WTC11 (cell line): ENCODE measurements at regions not wholly inside any gene's neighbourhood (a gene's known extent, or its start where the extent isn't known, plus 50 kb on each side); places are given as distances from the start of the nearest gene placed in this dataset.

Experiments used
- ATAC-seq: fragments of 200-7000 bp; cut with Tn5 transposase; 2 replicates; pipeline ENCODE4 v1.10.0; 2021; ENCODE audit warnings: mild to moderate bottlenecking, moderate library complexity
- CTCF ChIA-PET: fragments of 300-600 bp; sonication (Branson Sonifier 250); formaldehyde crosslinking; loops from one replicate; lab custom pipeline; 2021; ENCODE audit warnings: antibody characterized with exemption; lab: Charles Lee
- POLR2A ChIA-PET: fragments of 350-600 bp; sonication (Branson Sonifier 250); formaldehyde crosslinking; loops from one replicate; lab custom pipeline; 2021; ENCODE audit warnings: antibody characterized with exemption; lab: Charles Lee
- DNase-seq: peaks from one replicate; pipeline ENCODE4 v3.0.0; 2021; ENCODE audit warnings: low spot score
- H3K27ac Mint-ChIP-seq: 2 replicates; pipeline ENCODE4 v1.8.0; 2021; ENCODE audit warnings: mixed read lengths
- H3K27me3 Mint-ChIP-seq: 2 replicates; pipeline ENCODE4 v1.8.0; 2021; ENCODE audit warnings: low read depth, mild to moderate bottlenecking, moderate library complexity, mixed read lengths
- H3K36me3 Mint-ChIP-seq: 2 replicates; pipeline ENCODE4 v1.8.0; 2021; ENCODE audit warnings: mixed read lengths
- H3K4me1 Mint-ChIP-seq: 2 replicates; pipeline ENCODE4 v1.8.0; 2022; ENCODE audit warnings: mixed read lengths
- H3K4me3 Mint-ChIP-seq: 2 replicates; pipeline ENCODE4 v1.8.0; 2021; ENCODE audit warnings: mild to moderate bottlenecking, moderate library complexity, mixed read lengths
- H3K9me3 Mint-ChIP-seq: 2 replicates; pipeline ENCODE4 v1.8.0; 2021; ENCODE audit warnings: mixed read lengths
- ATF6 ChIP-seq: sonication (generic); formaldehyde crosslinking; IDR thresholded peaks from 2 replicates; pipeline ENCODE4 v1.8.1; 2023; ENCODE audit warnings: mild to moderate bottlenecking, missing genetic modification reagents
- CDX4 ChIP-seq: fragments of 250-450 bp; sonication (Bioruptor Pico); IDR thresholded peaks from 2 replicates; pipeline ENCODE4 v1.9.0; 2021; ENCODE audit warnings: moderate library complexity, mild to moderate bottlenecking, inconsistent platforms, borderline replicate concordance
- CTCF ChIP-seq: fragments of 200-600 bp; IDR thresholded peaks from 2 replicates; pipeline ENCODE4 v1.8.0; 2022; ENCODE audit warnings: antibody characterized with exemption
- E2F5 ChIP-seq: sonication (generic); formaldehyde crosslinking; IDR thresholded peaks from 2 replicates; pipeline ENCODE4 v1.8.1; 2022; ENCODE audit warnings: mild to moderate bottlenecking, moderate library complexity, missing genetic modification reagents
- FOXP4 ChIP-seq: sonication (generic); formaldehyde crosslinking; IDR thresholded peaks from 2 replicates; pipeline ENCODE4 v1.8.0; 2022; ENCODE audit warnings: mild to moderate bottlenecking, missing genetic modification reagents
- GRHL2 ChIP-seq: fragments of 250-450 bp; sonication (Bioruptor Pico); IDR thresholded peaks from 2 replicates; pipeline ENCODE4 v1.8.0; 2022; ENCODE audit warnings: mild to moderate bottlenecking, moderate library complexity; ENCODE audit not compliant: insufficient replicate concordance, severe bottlenecking
- HMGXB4 ChIP-seq: sonication (generic); formaldehyde crosslinking; IDR thresholded peaks from 2 replicates; pipeline ENCODE4 v1.8.1; 2023; ENCODE audit warnings: mild to moderate bottlenecking, moderate library complexity, missing genetic modification reagents
- NFE2L1 ChIP-seq: sonication (generic); formaldehyde crosslinking; IDR thresholded peaks from 2 replicates; pipeline ENCODE4 v1.8.1; 2023; ENCODE audit warnings: missing genetic modification reagents
- NR1H2 ChIP-seq: sonication (generic); formaldehyde crosslinking; IDR thresholded peaks from 2 replicates; pipeline ENCODE4 v1.9.0; 2021; ENCODE audit warnings: mild to moderate bottlenecking, moderate library complexity, missing genetic modification reagents
- NR3C1 ChIP-seq: sonication (generic); formaldehyde crosslinking; conservative IDR thresholded peaks from 2 replicates; pipeline ENCODE4 v1.8.1; 2023; ENCODE audit warnings: low read depth, mild to moderate bottlenecking, missing genetic modification reagents
- STAT6 ChIP-seq: sonication (generic); formaldehyde crosslinking; conservative IDR thresholded peaks from 2 replicates; pipeline ENCODE4 v1.8.1; 2023; ENCODE audit warnings: mild to moderate bottlenecking, low read depth, missing genetic modification reagents, moderate library complexity
- ZNF396 ChIP-seq: fragments of 250-450 bp; sonication (Bioruptor Pico); IDR thresholded peaks from 2 replicates; pipeline ENCODE4 v1.8.0; 2021; ENCODE audit warnings: mild to moderate bottlenecking, moderate library complexity, borderline replicate concordance

- Mint-ChIP-seq H3K36me3 (no peaks in the 10 kb centered on the region), H3K4me1 (peaks cover 26% of the 10 kb centered on the region), H3K4me3 (no peak overlapping the region), H3K27ac (no peak overlapping the region), H3K9me3 (peaks cover 3% of the 10 kb centered on the region), H3K27me3 (no peaks in the 10 kb centered on the region; the same call in 1 of the 2 replicates)
- no peak for DNase-seq
- ATAC-seq: no peak
- ChIA-PET POLR2A (no interaction called here), CTCF (no interaction called here)
- TF ChIP-seq NR1H2 (no peak), GRHL2 (CRISPR knock-in tag) (no peak), HMGXB4 (CRISPR knock-in tag) (no peak), E2F5 (CRISPR knock-in tag) (no peak)
These were observed 466.5 kb upstream of the ID2 start for GRCh38 chr2:8215159-8215863.

- no peak for DNase-seq
- peaks cover 3% of the 10 kb centered on the region for H3K9me3 Mint-ChIP-seq
- H3K4me3 Mint-ChIP-seq: no peak overlapping the region
- H3K27me3 Mint-ChIP-seq: no peaks in the 10 kb centered on the region; the same call in 1 of the 2 replicates
- TF ChIP-seq NFE2L1 (CRISPR knock-in tag): no peak
- TF ChIP-seq FOXP4 (CRISPR knock-in tag): no peak
- no peak for TF ChIP-seq STAT6 (CRISPR knock-in tag)
- no peak for TF ChIP-seq NR1H2
- TF ChIP-seq NR3C1 (CRISPR knock-in tag): no peak
- no peak for TF ChIP-seq CTCF
- no peak for TF ChIP-seq ZNF396 (CRISPR knock-in tag)
- no peak for TF ChIP-seq ATF6 (CRISPR knock-in tag)
- TF ChIP-seq CDX4: no peak
- H3K36me3 Mint-ChIP-seq: no peaks in the 10 kb centered on the region
- ChIA-PET POLR2A (no interaction called here), CTCF (no interaction called here)
- ATAC-seq: no peak
- peaks cover 26% of the 10 kb centered on the region for H3K4me1 Mint-ChIP-seq
- no peak overlapping the region for H3K27ac Mint-ChIP-seq
These were observed 465.9 kb upstream of the ID2 start for GRCh38 chr2:8215982-8216381.
